Activated CD4-positive, alpha-beta T cell treated with anti-CD3 and anti-CD28 coated beads, Interleukin-2, Interleukin-6, amounts not matched to agents 100 ng/mL and 50 ng/mL, durations not matched to agents 16 hours and 8 hours (primary cell): ENCODE measurements at regions not wholly inside any gene's neighbourhood (a gene's known extent, or its start where the extent isn't known, plus 50 kb on each side); places are given as distances from the start of the nearest gene placed in this dataset.
"Not testable (repeated sequence)": the region's sequence is repeated elsewhere in the genome, so short reads cannot be mapped to it uniquely, and the experiment has no call there.

ENCODE experiments used
- DNase-seq: peaks from one replicate; pipeline ENCODE4 v3.0.0-alpha.2; 2020

GRCh38 chr5:52255308-52255707 is 532.4 kb upstream of the ITGA1 start:
- no peak for DNase-seq

- DNase-seq, result no peak
Measured at GRCh38 chr5:52262844-52263243, 524.9 kb upstream of the ITGA1 start.

DNA sequence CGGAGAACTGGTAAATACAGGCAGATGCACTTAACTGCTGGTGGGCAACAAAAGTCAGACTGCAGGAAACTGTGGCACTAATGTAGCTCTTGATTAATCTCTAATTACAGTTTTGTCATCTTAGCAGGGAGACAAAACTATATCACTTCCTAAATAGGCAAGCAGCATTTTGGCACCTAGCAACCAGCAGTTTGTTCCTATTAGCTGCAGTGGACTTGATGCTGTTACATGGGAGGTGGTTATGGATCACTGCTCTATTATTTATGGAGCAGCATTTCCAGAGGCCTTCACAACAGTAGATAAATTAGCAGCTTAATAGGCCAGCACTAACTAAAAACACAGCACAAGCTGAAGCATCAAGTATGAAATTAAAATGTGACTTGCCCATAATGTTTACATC is 518.3 kb upstream of the ITGA1 start:
- DNase-seq, result no peak

DNA sequence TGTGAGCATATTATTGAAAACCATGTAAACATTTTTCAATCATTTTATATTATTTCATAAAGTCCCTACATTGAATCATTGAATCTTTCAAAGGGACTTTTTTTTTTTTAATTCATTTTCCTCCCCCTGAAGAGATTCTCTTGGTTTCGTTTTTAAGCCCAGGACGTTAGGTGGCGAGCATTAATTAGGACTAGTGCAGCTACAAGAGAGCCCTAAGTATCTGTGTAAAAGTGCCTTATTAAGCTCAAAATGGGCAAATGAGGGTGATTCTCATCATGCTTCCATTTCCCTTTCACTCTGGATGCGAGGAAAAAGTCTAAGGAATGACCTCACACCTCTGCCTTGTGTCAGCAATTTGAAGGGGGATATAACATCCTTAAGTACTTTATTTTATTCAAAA is 517.9 kb upstream of the ITGA1 start:
- no peak for DNase-seq

GRCh38 chr5:52275639-52276038 is 512.1 kb upstream of the ITGA1 start:
- DNase-seq, result no peak

DNA sequence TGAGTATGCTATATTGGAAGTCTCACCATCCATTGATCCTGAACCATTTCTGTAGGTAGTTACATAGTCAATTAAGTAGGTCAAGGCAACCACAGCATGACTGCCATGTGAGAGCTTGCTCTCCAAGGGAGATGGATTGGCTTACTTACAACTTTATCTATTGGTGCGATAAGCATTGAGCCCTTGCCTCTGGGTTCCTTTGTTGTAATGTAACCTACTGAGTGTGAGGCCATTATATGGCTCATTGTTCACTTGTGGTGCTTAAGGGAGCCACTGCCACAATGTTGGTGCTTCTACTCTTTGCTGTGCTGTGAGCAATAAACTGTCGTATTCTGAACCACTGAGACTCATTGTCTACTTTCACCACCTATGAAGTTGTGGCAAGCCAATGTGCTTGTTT is 510.6 kb upstream of the ITGA1 start:
- no peak for DNase-seq

- DNase-seq, result no peak
Measured at GRCh38 chr5:52282647-52283046, 505.1 kb upstream of the ITGA1 start.

DNA sequence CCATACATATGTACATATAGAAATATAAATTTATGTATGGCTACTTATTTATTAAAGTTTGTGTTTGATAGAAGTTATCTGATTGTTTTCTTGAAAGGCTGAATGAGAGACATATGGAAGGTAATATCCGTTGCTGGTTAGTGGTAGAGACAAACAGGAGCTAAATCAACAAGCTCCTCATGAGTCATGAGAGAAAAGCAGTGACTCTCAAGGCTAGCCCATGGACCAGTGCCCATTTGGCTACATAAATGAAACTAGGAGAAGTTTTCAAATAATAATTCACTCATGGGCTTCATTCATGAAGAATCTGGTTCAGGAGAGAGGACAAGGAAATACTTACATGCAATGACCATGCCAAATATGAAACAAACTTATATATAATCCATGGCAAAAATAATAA is 504.5 kb upstream of the ITGA1 start:
- no peak for DNase-seq

GRCh38 chr5:52300703-52301372 is 486.9 kb upstream of the ITGA1 start:
- DNase-seq, result no peak

GRCh38 chr5:52304816-52305215 is 482.9 kb upstream of the ITGA1 start:
- not testable (repeated sequence) for DNase-seq

- DNase-seq, result no peak
Measured at GRCh38 chr5:52328220-52328806, 459.4 kb upstream of the ITGA1 start.

DNA sequence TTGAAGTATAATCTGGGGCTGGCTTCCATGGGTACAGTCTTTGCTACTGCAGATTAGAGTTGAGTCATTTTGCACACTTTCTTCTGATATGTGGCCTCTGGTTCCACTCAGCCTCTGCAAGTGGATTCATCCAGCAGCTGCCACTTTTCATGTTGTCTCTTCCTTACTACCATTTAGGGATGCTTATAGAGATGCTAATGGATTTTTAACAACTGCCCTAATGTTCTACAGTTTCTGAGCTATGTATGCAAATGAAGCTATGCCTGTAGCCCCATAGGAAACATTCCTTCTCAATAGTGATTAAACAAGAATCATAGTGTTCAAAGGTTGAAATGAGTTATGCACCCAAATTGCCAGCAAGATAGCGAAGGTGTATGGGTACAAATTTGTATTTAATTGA is 456.0 kb upstream of the ITGA1 start:
- no peak for DNase-seq

DNA sequence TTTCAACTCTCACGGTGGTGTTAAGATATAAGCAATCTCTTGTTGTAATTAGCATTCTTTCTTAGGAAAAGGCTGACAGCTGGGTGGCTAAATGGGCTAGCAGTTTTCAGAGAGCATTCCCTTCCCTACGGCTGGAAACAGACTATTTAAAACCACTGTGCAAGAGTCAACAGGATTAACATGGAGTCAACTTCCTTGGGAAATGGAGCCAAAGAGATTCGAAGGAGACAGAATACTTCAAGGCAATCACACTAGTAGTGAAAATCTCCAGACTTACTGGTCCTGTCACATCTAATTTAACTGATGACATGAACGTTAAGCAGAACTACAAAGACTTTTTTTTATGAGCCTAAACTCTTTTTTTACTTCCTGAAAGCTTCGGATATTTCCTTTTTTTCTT is 453.3 kb upstream of the ITGA1 start:
- DNase-seq, result no peak

- DNase-seq, result no peak
Measured at GRCh38 chr5:52339285-52339684, 448.4 kb upstream of the ITGA1 start.

DNA sequence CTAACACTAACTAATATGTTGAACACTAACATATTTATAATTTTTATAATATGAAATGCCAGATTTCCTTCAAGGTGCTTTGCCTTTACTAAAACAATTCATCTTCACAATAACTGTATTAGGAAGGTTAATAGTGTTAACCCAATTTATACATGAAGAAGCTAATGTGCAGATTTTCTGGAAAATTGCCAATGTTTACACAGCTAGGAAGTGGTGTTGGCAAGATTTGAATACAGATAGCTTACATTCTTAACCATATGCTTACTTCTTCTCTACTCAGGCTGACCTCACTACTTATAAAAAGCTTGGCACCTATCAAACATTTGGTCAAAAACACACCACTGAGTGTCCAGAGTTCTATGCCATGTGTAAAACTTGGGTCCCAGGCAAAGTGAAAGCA is 445.4 kb upstream of the ITGA1 start:
- no peak for DNase-seq

GRCh38 chr5:52356311-52356918 is 431.3 kb upstream of the ITGA1 start:
- DNase-seq, result no peak

DNA sequence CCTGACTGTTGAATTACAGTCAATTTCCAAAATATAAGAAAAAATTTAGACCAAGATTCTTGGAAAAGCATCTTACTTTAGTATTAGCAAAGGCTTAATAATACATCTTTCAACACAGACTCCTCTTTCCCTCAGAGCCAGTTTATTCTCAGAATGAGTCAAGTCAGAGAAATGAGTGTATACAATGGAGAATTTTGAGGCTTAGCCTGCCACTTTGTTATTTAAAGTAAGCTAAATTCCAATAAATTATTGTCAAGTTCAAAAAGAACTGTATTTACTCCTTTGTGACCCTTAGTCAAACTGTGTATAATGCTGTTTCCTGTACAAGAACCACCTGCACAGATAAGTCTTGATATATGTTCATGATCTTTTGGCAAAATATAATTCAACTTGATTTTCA is 428.5 kb upstream of the ITGA1 start:
- no peak for DNase-seq

DNA sequence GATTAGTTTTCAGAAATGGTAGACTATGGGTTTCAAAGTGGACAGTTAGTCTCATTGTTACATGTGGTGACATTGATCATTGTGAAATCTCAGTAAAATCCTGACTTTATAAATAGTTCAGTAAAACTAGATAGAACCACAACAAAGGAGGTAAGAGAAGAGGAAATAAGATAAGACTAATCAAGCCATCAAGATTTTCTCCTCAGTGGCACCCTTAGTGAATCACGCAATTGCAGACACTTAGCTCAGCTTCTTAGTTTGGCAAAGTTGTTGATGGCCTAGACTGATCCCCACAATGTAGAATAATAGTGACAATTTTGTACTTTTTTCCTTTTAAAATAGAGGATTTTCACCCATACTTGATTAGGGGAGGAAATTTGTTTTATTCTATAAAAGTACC is 426.7 kb upstream of the ITGA1 start:
- DNase-seq, result no peak

- no peak for DNase-seq
Measured at GRCh38 chr5:52374286-52374685, 413.4 kb upstream of the ITGA1 start.

GRCh38 chr5:52375969-52376368 is 411.7 kb upstream of the ITGA1 start:
- no peak for DNase-seq

- no peak for DNase-seq
Measured at GRCh38 chr5:52376592-52376991, 411.1 kb upstream of the ITGA1 start.

GRCh38 chr5:52378237-52378636 is 409.5 kb upstream of the ITGA1 start:
- DNase-seq, result no peak

- no peak for DNase-seq
Measured at GRCh38 chr5:52388349-52388748, 399.4 kb upstream of the ITGA1 start.

DNA sequence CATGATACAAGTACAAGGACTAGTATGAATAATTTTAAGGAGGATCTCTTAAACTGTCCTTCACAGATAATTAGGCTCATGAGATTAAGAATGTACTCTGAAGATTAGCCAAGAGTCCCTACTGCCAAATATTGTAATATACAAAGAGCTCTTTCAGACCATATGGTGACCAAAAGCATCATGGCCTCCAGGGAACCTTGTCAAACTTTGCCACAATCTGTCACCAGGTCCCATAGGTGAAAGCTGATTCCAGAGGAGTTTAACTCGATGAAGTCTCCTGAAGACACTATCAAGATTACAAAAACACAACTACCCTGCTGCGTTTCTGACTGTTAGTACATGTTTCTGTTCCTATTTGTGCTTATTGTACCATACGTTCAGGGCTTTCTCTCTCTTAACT is 395.4 kb upstream of the ITGA1 start:
- no peak for DNase-seq

GRCh38 chr5:52409835-52410234 is 377.9 kb upstream of the ITGA1 start:
- no peak for DNase-seq
